Lower lobe of right lung (tissue), 2 donors: ENCODE measurements at regions not wholly inside any gene's neighbourhood (a gene's known extent, or its start where the extent isn't known, plus 50 kb on each side); places are given as distances from the start of the nearest gene placed in this dataset.

ENCODE experiments used
- ATAC-seq, 2 donors: fragments of 200-7000 bp; cut with Tn5 transposase; one replicate each; pipeline ENCODE4 v1.9.1; 2020 to 2022; ENCODE audit warnings: mild to moderate bottlenecking in 2 of 2, moderate library complexity in 2 of 2
- DNase-seq: peaks from one replicate; pipeline ENCODE4 v3.0.0-alpha.2; 2020
- H3K27ac ChIP-seq: fragments of 200-600 bp; one replicate; pipeline ENCODE4 v1.8.0; 2022
- H3K27me3 ChIP-seq: fragments of 200-600 bp; one replicate; pipeline ENCODE4 v1.8.0; 2022; ENCODE audit warnings: low read depth
- H3K36me3 ChIP-seq: fragments of 200-600 bp; one replicate; pipeline ENCODE4 v1.8.0; 2022; ENCODE audit warnings: mild to moderate bottlenecking
- H3K4me1 ChIP-seq: fragments of 200-600 bp; one replicate; pipeline ENCODE4 v1.8.0; 2022
- H3K4me3 ChIP-seq: fragments of 200-600 bp; one replicate; pipeline ENCODE4 v1.8.0; 2022; ENCODE audit warnings: mild to moderate bottlenecking
- H3K9me3 ChIP-seq: fragments of 200-600 bp; one replicate; pipeline ENCODE4 v1.8.0; 2022
- intact Hi-C: fragments of 100-400 bp; cut with DNase I; formaldehyde crosslinking; loops from one replicate; pipeline ENCODE4 v1.11.0; 2022
- TF ChIP-seq, protein P1 (sequence below): fragments of 200-600 bp; IDR thresholded peaks from one replicate; pipeline ENCODE4 v1.8.0; 2022; ENCODE audit warnings: antibody characterized with exemption, mild to moderate bottlenecking
- donor health status: DM: no; HTN: yes; CAD: no; lungs with severe emphysema.

DNA sequence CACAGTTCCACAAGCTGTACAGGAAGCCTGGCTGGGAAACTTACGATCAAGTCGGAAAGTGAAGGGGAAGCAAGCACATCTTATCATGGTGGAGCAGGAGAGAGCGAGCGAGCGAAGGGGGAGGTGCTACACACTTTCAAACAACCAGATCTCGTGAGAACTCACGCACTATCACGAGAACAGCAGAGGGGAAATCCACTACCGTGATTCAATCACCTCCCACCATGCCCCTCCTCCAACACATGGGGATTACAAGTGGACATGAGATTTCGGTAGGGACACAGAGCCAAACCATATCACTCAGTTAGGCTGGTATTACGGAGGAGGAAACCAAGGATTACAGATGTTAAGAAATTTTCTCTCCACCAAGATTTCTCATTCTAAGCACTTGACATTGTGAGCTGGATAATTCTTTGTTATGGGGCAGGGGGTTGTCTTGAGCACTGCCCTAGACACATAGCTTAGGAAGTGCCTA is 262.0 kb upstream of the G2E3 start:
- Histone ChIP-seq H3K27me3 (no peaks in the 10 kb centered on the region), H3K4me1 (peaks cover 10% of the 10 kb centered on the region), H3K4me3 (no peak overlapping the region), H3K27ac (no peak overlapping the region), H3K9me3 (no peaks in the 10 kb centered on the region), H3K36me3 (no peaks in the 10 kb centered on the region)
- ATAC-seq (no peak), DNase-seq (no peak)
- TF ChIP-seq, protein P1, sequence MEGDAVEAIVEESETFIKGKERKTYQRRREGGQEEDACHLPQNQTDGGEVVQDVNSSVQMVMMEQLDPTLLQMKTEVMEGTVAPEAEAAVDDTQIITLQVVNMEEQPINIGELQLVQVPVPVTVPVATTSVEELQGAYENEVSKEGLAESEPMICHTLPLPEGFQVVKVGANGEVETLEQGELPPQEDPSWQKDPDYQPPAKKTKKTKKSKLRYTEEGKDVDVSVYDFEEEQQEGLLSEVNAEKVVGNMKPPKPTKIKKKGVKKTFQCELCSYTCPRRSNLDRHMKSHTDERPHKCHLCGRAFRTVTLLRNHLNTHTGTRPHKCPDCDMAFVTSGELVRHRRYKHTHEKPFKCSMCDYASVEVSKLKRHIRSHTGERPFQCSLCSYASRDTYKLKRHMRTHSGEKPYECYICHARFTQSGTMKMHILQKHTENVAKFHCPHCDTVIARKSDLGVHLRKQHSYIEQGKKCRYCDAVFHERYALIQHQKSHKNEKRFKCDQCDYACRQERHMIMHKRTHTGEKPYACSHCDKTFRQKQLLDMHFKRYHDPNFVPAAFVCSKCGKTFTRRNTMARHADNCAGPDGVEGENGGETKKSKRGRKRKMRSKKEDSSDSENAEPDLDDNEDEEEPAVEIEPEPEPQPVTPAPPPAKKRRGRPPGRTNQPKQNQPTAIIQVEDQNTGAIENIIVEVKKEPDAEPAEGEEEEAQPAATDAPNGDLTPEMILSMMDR = no peak
- intact Hi-C loops = no loop called here

- intact Hi-C loops = no loop called here
- TF ChIP-seq, protein P1 = no peak
- no peak for DNase-seq
- H3K4me1 ChIP-seq = peaks cover 10% of the 10 kb centered on the region
- H3K27me3 ChIP-seq = no peaks in the 10 kb centered on the region
- no peaks in the 10 kb centered on the region for H3K9me3 ChIP-seq
- no peak overlapping the region for H3K4me3 ChIP-seq
- H3K36me3 ChIP-seq = no peaks in the 10 kb centered on the region
- H3K27ac ChIP-seq = no peak overlapping the region
- ATAC-seq = peak in 1 of 2 donors; percentile 49
Measured at GRCh38 chr14:30297876-30298795, 260.8 kb upstream of the G2E3 start.

GRCh38 chr14:30299915-30300314 is 259.0 kb upstream of the G2E3 start:
- ATAC-seq (no peak), DNase-seq (no peak)
- intact Hi-C loops = no loop called here
- no peaks in the 10 kb centered on the region for H3K9me3 ChIP-seq
- H3K36me3 ChIP-seq = no peaks in the 10 kb centered on the region
- H3K4me1 ChIP-seq = peaks cover 10% of the 10 kb centered on the region
- no peak overlapping the region for H3K4me3 ChIP-seq
- TF ChIP-seq, protein P1 = no peak
- H3K27me3 ChIP-seq = no peaks in the 10 kb centered on the region
- H3K27ac ChIP-seq = no peak overlapping the region

DNA sequence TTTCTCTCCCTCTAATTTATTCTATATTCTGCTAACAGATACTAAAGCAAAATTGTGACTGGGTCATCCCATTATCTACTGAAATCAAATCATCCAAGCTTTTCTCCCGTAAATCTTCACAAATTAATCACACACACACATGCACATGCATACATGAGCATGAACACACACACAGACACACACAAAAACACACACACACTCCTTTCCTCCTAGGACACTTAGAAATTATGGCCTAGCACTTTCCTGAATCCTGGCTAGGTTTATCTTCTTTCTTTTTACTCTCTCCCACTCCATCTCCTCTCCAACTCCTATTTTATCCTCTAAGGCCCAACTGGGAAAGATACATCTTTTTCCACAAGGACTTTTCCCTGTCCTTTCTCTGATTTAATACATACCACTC is 255.6 kb upstream of the G2E3 start:
- H3K9me3 ChIP-seq = no peaks in the 10 kb centered on the region
- no peak overlapping the region for H3K27ac ChIP-seq
- H3K36me3 ChIP-seq = no peaks in the 10 kb centered on the region
- TF ChIP-seq, protein P1 = no peak
- no peak overlapping the region for H3K4me3 ChIP-seq
- DNase-seq = no peak
- no peaks in the 10 kb centered on the region for H3K27me3 ChIP-seq
- ATAC-seq = no peak
- peaks cover 10% of the 10 kb centered on the region for H3K4me1 ChIP-seq
- intact Hi-C loops = no loop called here

DNA sequence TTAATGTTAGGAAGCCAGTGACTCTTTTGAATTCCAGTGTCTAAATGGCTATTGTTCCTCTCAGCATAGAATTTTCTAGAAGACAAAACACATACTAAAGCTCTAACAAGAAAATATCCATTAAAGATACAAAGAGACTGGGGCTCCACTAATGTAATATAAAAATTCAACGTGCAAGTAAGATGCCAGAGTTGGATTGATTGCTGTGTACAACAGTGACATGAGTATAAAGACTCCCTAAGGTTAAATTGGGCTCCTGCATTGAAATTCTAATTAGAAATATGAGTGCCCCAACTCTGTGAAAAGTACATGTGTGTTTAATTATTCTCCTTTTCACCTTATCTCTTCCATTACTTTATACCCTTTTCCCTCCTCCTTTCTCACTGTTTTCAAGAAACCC is 253.6 kb upstream of the G2E3 start:
- no peaks in the 10 kb centered on the region for H3K36me3 ChIP-seq
- intact Hi-C loops = no loop called here
- H3K4me1 ChIP-seq = no peaks in the 10 kb centered on the region
- H3K27ac ChIP-seq = no peak overlapping the region
- H3K27me3 ChIP-seq = no peaks in the 10 kb centered on the region
- ATAC-seq = no peak
- no peak for DNase-seq
- TF ChIP-seq, protein P1 = no peak
- no peak overlapping the region for H3K4me3 ChIP-seq
- no peaks in the 10 kb centered on the region for H3K9me3 ChIP-seq
